ENCODE measurements at regions not wholly inside any gene's neighbourhood (a gene's known extent, or its start where the extent isn't known, plus 50 kb on each side); places are given as distances from the start of the nearest gene placed in this dataset.

DNA sequence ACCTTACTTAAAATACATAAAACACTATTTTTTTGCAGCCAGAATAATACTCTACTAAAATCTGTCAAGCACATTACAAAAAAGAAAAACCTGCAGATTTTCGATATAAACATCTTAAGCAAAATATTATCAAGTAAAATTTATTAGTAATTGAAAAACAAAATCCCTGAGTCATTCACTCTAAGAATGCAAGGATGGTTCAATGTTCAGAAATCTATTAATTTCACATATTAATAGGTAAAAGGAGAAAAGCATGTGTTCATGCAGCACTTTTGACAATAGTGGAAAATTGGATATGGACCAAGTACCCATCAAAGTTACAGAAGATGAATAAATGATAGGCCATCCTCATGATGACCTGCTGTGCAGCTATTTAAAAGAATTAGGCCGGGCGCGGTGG lies 66.2 kb upstream of the OTOS start:
- DNase-seq (ENCODE audit: low read depth) = no peak
- H3K4me3 ChIP-seq (ENCODE audit: low read depth, low read length) = no peak overlapping the region
- TF ChIP-seq MYC (IDR thresholded peaks at IDR 0.05; ENCODE audit: low read depth, low read length) = no peak
- TF ChIP-seq POLR2A (IDR thresholded peaks at IDR 0.05; ENCODE audit: extremely low read depth, insufficient read length) = no peak
- TF ChIP-seq MAX (IDR thresholded peaks at IDR 0.05; ENCODE audit: low read depth, low read length) = no peak
- TF ChIP-seq CTCF (IDR thresholded peaks at IDR 0.05; ENCODE audit: low read depth, low read length) = no peak

DNA sequence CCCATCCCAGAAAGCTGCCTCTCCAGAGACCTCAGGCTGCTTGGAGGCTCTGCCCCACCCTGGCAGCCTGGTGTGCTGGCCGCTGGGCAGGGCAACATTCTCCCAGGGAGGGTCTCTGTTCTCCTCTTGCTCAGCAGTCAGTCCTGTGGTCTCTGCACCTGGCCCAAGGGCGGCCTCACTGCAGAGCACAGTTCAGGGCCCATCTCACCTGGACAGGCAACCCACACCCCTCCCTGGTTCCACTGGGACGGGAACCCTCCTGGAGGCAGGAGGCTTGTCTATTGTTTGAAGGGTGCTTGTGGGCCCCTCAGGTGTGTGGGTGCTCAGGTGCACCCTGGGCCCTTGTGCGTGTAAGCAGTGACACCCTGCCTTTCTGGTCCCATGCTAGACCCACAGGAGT lies 67.2 kb upstream of the OTOS start:
- no peak for DNase-seq (ENCODE audit: low read depth)
- no peak overlapping the region for H3K4me3 ChIP-seq (ENCODE audit: low read depth, low read length)
- TF ChIP-seq POLR2A (IDR thresholded peaks at IDR 0.05; ENCODE audit: extremely low read depth, insufficient read length) = no peak
- no peak for TF ChIP-seq MAX (IDR thresholded peaks at IDR 0.05; ENCODE audit: low read depth, low read length)
- no peak for TF ChIP-seq CTCF (IDR thresholded peaks at IDR 0.05; ENCODE audit: low read depth, low read length)
- TF ChIP-seq MYC (IDR thresholded peaks at IDR 0.05; ENCODE audit: low read depth, low read length) = no peak

DNA sequence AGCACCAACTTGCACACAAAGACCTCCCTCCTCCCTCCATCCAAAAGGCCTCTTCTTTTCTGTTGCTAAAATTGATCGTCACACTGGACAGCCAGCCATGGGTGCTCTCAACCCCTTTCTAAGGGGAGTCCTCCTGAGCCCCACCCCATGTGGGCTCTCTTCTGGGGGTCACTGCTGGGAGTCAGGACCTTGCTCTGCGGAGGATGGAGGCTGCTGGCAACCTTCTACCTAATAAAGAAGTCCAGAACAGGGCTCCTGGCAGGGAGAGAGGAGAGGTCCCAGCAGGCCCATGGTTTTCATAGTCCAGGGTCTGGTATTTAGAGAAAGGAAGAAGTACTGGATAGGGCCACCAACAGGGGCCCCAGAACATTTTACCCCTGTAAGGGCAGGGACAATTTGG lies 67.6 kb upstream of the OTOS start:
- DNase-seq (ENCODE audit: low read depth) = no peak
- TF ChIP-seq POLR2A (IDR thresholded peaks at IDR 0.05; ENCODE audit: extremely low read depth, insufficient read length) = no peak
- TF ChIP-seq MYC (IDR thresholded peaks at IDR 0.05; ENCODE audit: low read depth, low read length) = no peak
- TF ChIP-seq MAX (IDR thresholded peaks at IDR 0.05; ENCODE audit: low read depth, low read length) = no peak
- TF ChIP-seq CTCF (IDR thresholded peaks at IDR 0.05; ENCODE audit: low read depth, low read length) = no peak
- H3K4me3 ChIP-seq (ENCODE audit: low read depth, low read length) = no peak overlapping the region

- TF ChIP-seq MAX (IDR thresholded peaks at IDR 0.05; ENCODE audit: low read depth, low read length) (no peak), CTCF (IDR thresholded peaks at IDR 0.05; ENCODE audit: low read depth, low read length) (no peak), MYC (IDR thresholded peaks at IDR 0.05; ENCODE audit: low read depth, low read length) (no peak), POLR2A (IDR thresholded peaks at IDR 0.05; ENCODE audit: extremely low read depth, insufficient read length) (no peak)
- DNase-seq (ENCODE audit: low read depth) = no peak
- no peak overlapping the region for H3K4me3 ChIP-seq (ENCODE audit: low read depth, low read length)
Measured at GRCh38 chr2:240208631-240209211, 68.3 kb upstream of the OTOS start.

DNA sequence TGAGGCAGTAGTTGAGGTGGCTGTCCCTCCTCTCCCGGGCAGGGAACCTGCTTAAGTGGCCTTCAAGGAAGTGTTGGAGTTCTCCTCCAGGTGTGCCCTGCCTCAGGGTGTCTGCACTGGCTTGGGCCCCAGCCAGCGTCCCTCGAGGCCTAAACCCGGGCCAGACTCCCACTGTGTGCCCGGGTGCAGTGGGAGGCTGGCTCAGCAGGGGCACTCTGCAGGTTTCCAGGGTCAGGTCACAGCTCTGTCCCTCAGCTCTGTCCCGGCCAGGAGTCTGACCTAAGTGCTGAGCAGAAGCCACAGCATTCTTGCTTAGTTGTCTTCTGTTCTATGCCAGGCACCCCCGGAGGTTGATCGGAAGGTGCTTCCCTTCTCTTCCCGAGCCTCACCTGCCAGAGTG lies 69.0 kb upstream of the OTOS start:
- no peak for DNase-seq (ENCODE audit: low read depth)
- no peak for TF ChIP-seq CTCF (IDR thresholded peaks at IDR 0.05; ENCODE audit: low read depth, low read length)
- no peak for TF ChIP-seq MAX (IDR thresholded peaks at IDR 0.05; ENCODE audit: low read depth, low read length)
- H3K4me3 ChIP-seq (ENCODE audit: low read depth, low read length) = no peak overlapping the region

All from NB4 (cell line).